Keratinocyte (primary cell): ENCODE measurements at regions not wholly inside any gene's neighbourhood (a gene's known extent, or its start where the extent isn't known, plus 50 kb on each side); places are given as distances from the start of the nearest gene placed in this dataset.

Experiments
- DNase-seq: peaks from one replicate; pipeline ENCODE4 v3.0.0-alpha.2; 2011; ENCODE audit warnings: low read depth, missing footprints, low spot score
- FAIRE-seq: peaks from 2 replicates; lab custom pipeline; 2011; peaks lifted over from hg19 to GRCh38; lab: Jason Lieb, UNC
- H2AFZ ChIP-seq: 2 replicates; pipeline ENCODE4 v1.6.0; 2012; ENCODE audit warnings: low read length, control low read depth, inconsistent platforms; ENCODE audit not compliant: control insufficient read depth
- H3K27ac ChIP-seq: 2 replicates; pipeline ENCODE4 v1.5.1; 2011; ENCODE audit warnings: low read length; ENCODE audit not compliant: control insufficient read depth, insufficient read depth
- H3K27me3 ChIP-seq: 3 replicates; pipeline ENCODE4 v1.6.0; 2011; ENCODE audit warnings: low read length; ENCODE audit not compliant: control insufficient read depth, insufficient read depth; ENCODE audit errors: extremely low read depth
- H3K36me3 ChIP-seq, 2 experiments: 2 replicates in 1 of 2; 3 replicates in 1 of 2; pipeline ENCODE4 v1.5.1; 2011; ENCODE audit warnings: low read length in 2 of 2, mild to moderate bottlenecking in 1 of 2; ENCODE audit not compliant: control insufficient read depth in 2 of 2, insufficient read depth in 2 of 2; ENCODE audit errors: extremely low read depth in 1 of 2
- H3K4me1 ChIP-seq: 3 replicates; pipeline ENCODE4 v1.5.1; 2011; ENCODE audit warnings: low read length; ENCODE audit not compliant: control insufficient read depth, insufficient read depth; ENCODE audit errors: extremely low read depth
- H3K4me2 ChIP-seq: 3 replicates; pipeline ENCODE4 v1.6.0; 2011; ENCODE audit warnings: low read depth, low read length; ENCODE audit not compliant: control insufficient read depth, insufficient read depth; ENCODE audit errors: extremely low read depth
- H3K4me3 ChIP-seq, 3 experiments: fragments of 200-600 bp in 1 of 3; sonication (generic) in 1 of 3; 2 replicates in 2 of 3; 3 replicates in 1 of 3; pipeline ENCODE4 v1.5.1; 2011 to 2016; ENCODE audit warnings: low read length in 3 of 3, mild to moderate bottlenecking in 3 of 3, control low read depth in 2 of 3, inconsistent platforms in 1 of 3, low read depth in 1 of 3, mixed read lengths in 1 of 3, mixed run types in 1 of 3, moderate library complexity in 1 of 3; ENCODE audit not compliant: control insufficient read depth in 2 of 3, insufficient read depth in 2 of 3; ENCODE audit errors: extremely low read depth in 1 of 3
- H3K79me2 ChIP-seq: 2 replicates; pipeline ENCODE4 v1.6.0; 2012; ENCODE audit warnings: low read length; ENCODE audit not compliant: control insufficient read depth, insufficient read depth
- H3K9ac ChIP-seq: 3 replicates; pipeline ENCODE4 v1.6.0; 2011; ENCODE audit warnings: low read length; ENCODE audit not compliant: control insufficient read depth, insufficient read depth; ENCODE audit errors: extremely low read depth
- H3K9me1 ChIP-seq: 3 replicates; pipeline ENCODE4 v1.6.0; 2011; ENCODE audit warnings: low read length; ENCODE audit not compliant: control insufficient read depth, insufficient read depth; ENCODE audit errors: extremely low read depth
- H3K9me3 ChIP-seq: 2 replicates; pipeline ENCODE4 v1.5.1; 2012; ENCODE audit warnings: low read depth, low read length; ENCODE audit not compliant: control insufficient read depth
- H4K20me1 ChIP-seq: 3 replicates; pipeline ENCODE4 v1.6.0; 2011; ENCODE audit warnings: low read length; ENCODE audit not compliant: control insufficient read depth, insufficient read depth; ENCODE audit errors: extremely low read depth
- CTCF ChIP-seq, 3 experiments: IDR thresholded peaks in 1 of 3; conservative IDR thresholded peaks in 1 of 3; optimal IDR thresholded peaks in 1 of 3; 2 replicates in 2 of 3; 3 replicates in 1 of 3; pipeline versions ENCODE3 to v1.5.1; 2011; ENCODE audit warnings: low read length in 3 of 3, mild to moderate bottlenecking in 3 of 3, moderate library complexity in 2 of 3, control low read depth in 1 of 3, inconsistent platforms in 1 of 3; ENCODE audit not compliant: insufficient read depth in 2 of 3; ENCODE audit errors: extremely low read depth in 1 of 3
- EZH2 ChIP-seq: IDR thresholded peaks from one replicate; pipeline ENCODE4 v1.6.1; 2012; ENCODE audit warnings: inconsistent platforms, mild to moderate bottlenecking, low read length, moderate library complexity
- dilution Hi-C: fragments of 300-500 bp; cut with MboI; formaldehyde crosslinking; loops from one replicate; pipeline ENCODE4 v1.7.0; 2020; ENCODE audit warnings: low sequenced_read_pairs; ENCODE audit not compliant: extremely low pct_ligation_motif_present

GRCh38 chr1:80278936-80279335, 1272.4 kb upstream of the ADGRL4 start:
- H3K27me3 ChIP-seq: no peaks in the 10 kb centered on the region
- no peak overlapping the region for H3K27ac ChIP-seq
- no peak overlapping the region for H3K4me3 ChIP-seq
- H3K79me2 ChIP-seq: no peaks in the 10 kb centered on the region
- no peak overlapping the region for H2AFZ ChIP-seq
- H4K20me1 ChIP-seq: no peaks in the 10 kb centered on the region
- DNase-seq (no peak), FAIRE-seq (no peak)
- H3K9me1 ChIP-seq: no peaks in the 10 kb centered on the region
- no peaks in the 10 kb centered on the region for H3K36me3 ChIP-seq
- H3K4me1 ChIP-seq: no peaks in the 10 kb centered on the region
- H3K4me2 ChIP-seq: no peak overlapping the region
- H3K9ac ChIP-seq: no peak overlapping the region
- TF ChIP-seq CTCF (optimal IDR thresholded peaks at IDR 0.05 in 1 of 3, IDR thresholded peaks at IDR 0.05 in 1 of 3, conservative IDR thresholded peaks at IDR 0.05 in 1 of 3; ENCODE audit: extremely low read depth in 1 of 3, insufficient read depth in 2 of 3, low read length in 3 of 3) (no peak), EZH2 (no peak)
- no peaks in the 10 kb centered on the region for H3K9me3 ChIP-seq
- dilution Hi-C loops: no loop called here

- H2AFZ ChIP-seq: no peak overlapping the region
- no peaks in the 10 kb centered on the region for H3K9me3 ChIP-seq
- FAIRE-seq (no peak), DNase-seq (no peak)
- no peak overlapping the region for H3K4me3 ChIP-seq
- H4K20me1 ChIP-seq: no peaks in the 10 kb centered on the region
- no peaks in the 10 kb centered on the region for H3K79me2 ChIP-seq
- H3K4me2 ChIP-seq: no peak overlapping the region
- no peaks in the 10 kb centered on the region for H3K36me3 ChIP-seq
- no peaks in the 10 kb centered on the region for H3K4me1 ChIP-seq
- H3K27me3 ChIP-seq: no peaks in the 10 kb centered on the region
- H3K9me1 ChIP-seq: no peaks in the 10 kb centered on the region
- H3K27ac ChIP-seq: no peak overlapping the region
- H3K9ac ChIP-seq: no peak overlapping the region
- TF ChIP-seq CTCF (optimal IDR thresholded peaks at IDR 0.05 in 1 of 3, IDR thresholded peaks at IDR 0.05 in 1 of 3, conservative IDR thresholded peaks at IDR 0.05 in 1 of 3; ENCODE audit: extremely low read depth in 1 of 3, insufficient read depth in 2 of 3, low read length in 3 of 3) (no peak), EZH2 (no peak)
- dilution Hi-C loops: no loop called here
Measured at GRCh38 chr1:80274256-80274655, 1267.7 kb upstream of the ADGRL4 start.
